CD4-positive, alpha-beta T cell treated with Interleukin-17A for 4 hours (primary cell): ENCODE measurements at regions not wholly inside any gene's neighbourhood (a gene's known extent, or its start where the extent isn't known, plus 50 kb on each side); places are given as distances from the start of the nearest gene placed in this dataset.

Source experiments
- DNase-seq: peaks from one replicate; pipeline ENCODE4 v3.0.0-alpha.2; 2020; ENCODE audit warnings: mixed read lengths

DNA sequence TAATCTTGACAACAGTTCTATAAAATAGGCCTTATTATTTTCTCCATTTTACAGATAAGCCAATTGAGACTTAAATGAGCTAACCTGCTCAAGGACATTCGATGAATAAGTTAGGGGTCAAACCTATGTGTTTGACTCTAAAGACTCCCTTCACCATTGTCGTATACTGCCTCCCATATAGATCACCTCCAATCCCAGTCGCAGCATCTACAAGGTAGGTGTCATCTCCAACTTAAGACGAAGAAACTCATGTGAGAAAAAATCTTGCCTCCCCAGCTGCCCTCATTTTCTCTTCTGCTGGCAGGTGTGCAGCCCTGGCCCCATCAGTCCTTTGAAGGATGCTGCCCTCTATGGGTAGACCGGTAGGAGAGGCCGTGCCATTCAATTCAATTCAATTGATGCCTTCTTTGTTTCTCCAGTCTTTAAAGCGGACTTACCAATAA is 75.2 kb upstream of the SMARCA2 start:
- peak; percentile 45 for DNase-seq

GRCh38 chr9:1941989-1942388 is 73.2 kb upstream of the SMARCA2 start:
- no peak for DNase-seq

GRCh38 chr9:1946526-1947283 is 68.4 kb upstream of the SMARCA2 start:
- DNase-seq = no peak

DNA sequence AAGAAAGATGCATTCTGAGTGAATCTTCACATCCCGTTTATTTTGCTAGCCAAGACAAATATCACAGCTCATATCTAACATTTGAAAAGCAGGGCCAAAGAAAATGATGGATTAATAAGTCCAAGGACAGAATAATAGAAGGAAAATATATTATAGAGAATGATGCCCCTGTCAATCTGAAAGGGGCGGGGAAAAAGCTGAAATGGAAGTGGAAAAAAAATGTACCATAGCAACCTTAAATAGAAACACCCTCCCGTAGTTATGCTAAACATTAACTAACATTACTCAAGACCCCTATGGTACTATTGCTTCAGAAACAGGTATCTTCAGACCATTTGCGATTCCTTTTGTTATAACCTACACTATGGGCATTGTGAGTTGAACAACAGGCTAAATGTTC is 67.7 kb upstream of the SMARCA2 start:
- no peak for DNase-seq

DNA sequence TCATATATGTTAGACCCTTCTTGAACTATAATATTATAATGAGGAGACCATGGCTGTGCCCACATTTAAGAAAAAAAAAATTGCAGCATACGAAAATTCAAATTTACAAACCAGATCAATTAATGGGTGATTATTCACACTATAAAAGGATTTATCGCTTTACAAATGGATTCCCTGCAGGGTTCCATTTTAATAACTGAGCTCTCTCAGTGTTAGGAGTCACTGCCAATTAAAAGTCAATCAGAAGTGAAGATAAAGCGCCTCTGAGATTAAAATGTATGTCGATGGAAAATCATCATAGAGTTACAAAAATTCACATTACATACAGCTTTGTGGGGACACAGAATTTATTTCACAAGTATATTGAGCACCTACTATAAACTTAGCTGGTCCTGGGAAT is 66.6 kb upstream of the SMARCA2 start:
- DNase-seq = no peak

GRCh38 chr9:1951446-1951845 is 63.7 kb upstream of the SMARCA2 start:
- no peak for DNase-seq

GRCh38 chr9:1952001-1952400 is 63.1 kb upstream of the SMARCA2 start:
- no peak for DNase-seq

DNA sequence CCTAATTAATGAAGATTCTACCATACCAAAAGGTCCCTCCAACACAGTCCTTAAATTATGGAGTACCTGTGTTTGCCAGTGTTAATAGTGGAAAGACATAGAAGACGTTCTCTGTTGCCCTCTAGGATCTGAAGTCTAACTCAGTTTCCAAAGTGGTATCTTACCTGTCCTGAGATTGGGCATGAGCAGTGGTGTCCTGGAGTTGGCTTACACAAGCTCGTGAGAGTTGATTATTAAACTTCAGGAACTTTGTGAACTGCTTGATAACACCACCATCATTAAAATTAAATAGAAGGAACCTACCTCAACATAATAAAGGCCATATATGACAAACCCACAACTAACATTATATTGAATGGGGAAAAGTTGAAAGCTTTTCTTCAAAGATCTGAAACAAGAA is 60.9 kb upstream of the SMARCA2 start:
- DNase-seq = no peak

DNA sequence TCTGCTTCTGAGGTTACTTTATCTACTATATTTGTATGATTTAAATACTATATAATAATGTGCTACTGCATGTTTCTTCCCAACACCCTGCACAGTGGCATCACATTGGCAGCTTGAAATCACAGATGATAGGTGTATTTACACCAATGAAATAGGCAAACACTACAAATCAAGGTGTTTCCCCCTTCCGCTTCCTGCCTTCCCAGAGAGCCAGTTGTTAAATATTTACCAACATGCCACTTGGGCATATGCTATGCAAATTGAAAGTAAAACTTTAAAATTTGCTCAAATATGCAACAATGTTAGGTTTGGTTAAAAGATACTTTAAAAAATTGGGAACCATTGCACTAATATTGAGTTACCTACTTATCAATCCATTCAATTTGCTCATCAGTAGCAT is 58.2 kb upstream of the SMARCA2 start:
- DNase-seq = no peak

DNA sequence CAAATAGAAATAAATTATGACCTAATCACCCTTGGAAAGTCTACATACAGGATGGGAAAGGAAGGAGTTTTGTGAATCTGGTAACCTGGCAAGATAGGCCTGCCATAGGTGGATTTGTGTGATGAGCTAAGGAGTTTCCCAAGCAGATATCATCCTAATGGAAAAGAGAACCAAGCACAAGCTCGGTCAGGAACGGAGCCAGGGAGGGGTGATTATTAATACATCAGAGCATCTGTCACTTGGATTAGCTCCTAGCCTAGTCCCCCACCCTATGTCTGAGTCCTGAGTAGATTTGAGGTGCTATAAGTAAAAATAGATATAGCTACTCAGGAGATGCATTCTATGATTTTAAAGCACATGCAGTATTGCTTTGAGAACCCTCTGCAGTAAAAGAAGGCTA is 57.3 kb upstream of the SMARCA2 start:
- DNase-seq = no peak

DNA sequence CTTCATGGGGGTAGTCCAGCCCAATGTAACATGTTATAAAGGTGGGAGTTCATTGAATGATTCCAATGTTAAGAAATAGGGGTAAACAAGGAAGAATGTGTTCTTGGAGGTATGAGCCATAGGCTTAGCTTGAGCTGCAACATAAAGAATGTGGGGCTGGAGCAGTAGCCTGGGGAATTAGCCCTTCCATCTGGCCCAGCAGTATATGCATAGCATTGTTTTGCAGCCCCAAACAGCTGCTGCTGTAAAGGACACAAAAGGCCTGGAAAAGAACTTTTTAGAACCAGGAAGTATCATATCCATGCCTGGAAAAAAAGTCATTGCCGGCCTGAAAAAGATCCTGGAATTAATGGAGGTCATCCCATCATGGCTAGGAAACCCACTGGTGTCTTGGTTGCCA is 55.8 kb upstream of the SMARCA2 start:
- DNase-seq = no peak

DNA sequence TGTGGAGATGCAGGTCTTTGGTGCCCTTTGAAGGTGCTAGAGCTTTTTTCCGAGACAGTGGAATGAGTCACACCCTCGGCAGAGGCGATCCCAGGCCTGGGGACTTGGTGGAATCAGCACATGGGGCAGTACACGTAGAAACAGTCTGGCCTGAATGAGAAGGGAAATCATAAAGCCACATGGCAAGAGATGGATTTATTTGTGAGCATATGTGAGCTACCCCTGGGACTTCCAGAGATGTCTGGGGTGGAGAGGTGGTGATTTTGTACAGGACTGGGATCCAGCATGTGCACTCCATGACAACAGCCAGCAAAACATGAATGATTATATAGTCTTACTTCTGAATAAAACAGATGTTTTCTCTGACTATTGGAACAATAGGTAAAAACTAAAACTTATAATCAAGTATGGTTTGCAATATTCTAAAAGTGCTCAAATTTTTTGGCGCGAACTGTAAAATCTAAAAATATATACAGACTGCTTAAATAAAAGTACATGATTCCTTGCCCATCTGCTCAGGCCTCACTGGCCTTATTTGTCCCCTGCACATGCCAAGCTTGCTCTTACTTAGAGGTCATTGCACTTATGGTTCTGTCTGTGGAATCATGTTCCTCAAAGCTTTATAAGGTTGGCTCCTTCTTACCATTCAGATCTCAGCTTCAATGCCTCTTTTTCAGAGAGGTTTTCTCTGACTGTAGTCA is 54.7 kb upstream of the SMARCA2 start:
- DNase-seq = no peak

DNA sequence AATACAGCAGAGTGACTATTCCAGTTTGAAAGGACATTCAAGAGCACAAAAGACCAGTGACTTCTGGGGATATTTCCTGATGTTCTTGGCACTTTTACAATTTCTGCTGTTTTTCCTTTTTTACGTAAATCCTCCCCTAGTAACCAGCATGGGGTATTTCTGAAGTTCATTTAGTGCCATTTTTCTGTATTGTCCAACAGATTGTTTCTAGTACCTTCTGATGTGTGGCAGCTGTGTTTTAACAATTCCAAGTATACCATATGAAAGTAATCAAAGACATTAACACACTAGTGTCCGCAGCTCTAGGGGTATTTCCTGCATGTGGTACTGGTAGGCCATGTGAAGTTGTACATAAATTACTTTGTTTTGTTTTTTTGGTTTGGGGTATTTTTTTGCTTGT is 53.0 kb upstream of the SMARCA2 start:
- no peak for DNase-seq

DNA sequence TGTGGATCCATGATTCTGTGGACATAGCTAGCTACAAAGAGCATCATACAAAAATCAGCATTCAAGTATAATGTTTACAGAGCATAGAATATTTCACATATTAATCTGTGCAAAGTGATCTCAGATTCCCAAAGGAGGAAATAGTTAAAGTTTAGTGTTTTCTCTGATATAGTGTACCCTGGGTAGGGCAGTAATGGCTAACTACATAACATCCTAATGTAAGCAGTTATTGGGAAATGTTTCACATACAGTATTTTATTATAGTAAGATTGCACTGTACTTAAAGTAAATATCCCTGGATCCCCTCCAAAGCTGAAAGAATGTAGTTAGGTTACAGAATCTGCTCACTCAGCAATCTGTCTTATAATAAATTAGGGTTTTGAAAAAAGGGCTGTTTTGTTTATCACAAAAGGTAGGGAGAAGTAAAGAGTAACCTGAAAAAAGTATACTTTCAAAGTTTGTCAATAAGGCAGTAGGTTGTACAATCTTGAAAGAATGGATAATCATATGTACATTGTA is 52.5 kb upstream of the SMARCA2 start:
- no peak for DNase-seq

- DNase-seq = no peak
These were observed 51.1 kb upstream of the SMARCA2 start for GRCh38 chr9:1964093-1964492.
